GM11168 (cell line): ENCODE measurements at regions not wholly inside any gene's neighbourhood (a gene's known extent, or its start where the extent isn't known, plus 50 kb on each side); places are given as distances from the start of the nearest gene placed in this dataset.
"Not testable (repeated sequence)": the region's sequence is repeated elsewhere in the genome, so short reads cannot be mapped to it uniquely, and the experiment has no call there.

Experiments used
- in situ Hi-C: fragments of 300-500 bp; cut with MboI; formaldehyde crosslinking; loops from one replicate; pipeline ENCODE4 v1.12.0; 2022; ENCODE audit warnings: low sequenced_read_pairs; ENCODE audit not compliant: unreplicated experiment

GRCh38 chr5:162593881-162594280 lies 526.3 kb downstream of the GABRG2 start:
- in situ Hi-C loops: no loop called here

GRCh38 chr5:162603443-162604070 lies 536.0 kb downstream of the GABRG2 start:
- in situ Hi-C loops: no loop called here

GRCh38 chr5:162607879-162608278 lies 540.3 kb downstream of the GABRG2 start:
- in situ Hi-C loops: no loop called here

- in situ Hi-C loops: not testable (repeated sequence)
These were observed 554.2 kb downstream of the GABRG2 start for GRCh38 chr5:162621726-162622263.

- in situ Hi-C loops: no loop called here
These were observed 556.5 kb downstream of the GABRG2 start for GRCh38 chr5:162624110-162624509.

- in situ Hi-C loops: no loop called here
These were observed 569.9 kb downstream of the GABRG2 start for GRCh38 chr5:162637481-162637880.

GRCh38 chr5:162638849-162639248 lies 571.3 kb downstream of the GABRG2 start:
- in situ Hi-C loops: no loop called here

GRCh38 chr5:162641142-162641813 lies 573.7 kb downstream of the GABRG2 start:
- in situ Hi-C loops: no loop called here

- in situ Hi-C loops: no loop called here
These were observed 587.3 kb downstream of the GABRG2 start for GRCh38 chr5:162654661-162655405.

- in situ Hi-C loops: no loop called here
These were observed 589.5 kb downstream of the GABRG2 start for GRCh38 chr5:162657076-162657475.

GRCh38 chr5:162664846-162665245 lies 597.3 kb downstream of the GABRG2 start:
- in situ Hi-C loops: no loop called here

- in situ Hi-C loops: no loop called here
These were observed 601.4 kb downstream of the GABRG2 start for GRCh38 chr5:162668926-162669325.

GRCh38 chr5:162672061-162672460 lies 604.5 kb downstream of the GABRG2 start:
- in situ Hi-C loops: no loop called here

GRCh38 chr5:162683284-162683683 lies 615.7 kb downstream of the GABRG2 start:
- in situ Hi-C loops: no loop called here

GRCh38 chr5:162684145-162684544 lies 616.6 kb downstream of the GABRG2 start:
- in situ Hi-C loops: no loop called here

- in situ Hi-C loops: no loop called here
These were observed 617.7 kb downstream of the GABRG2 start for GRCh38 chr5:162685302-162685701.

- in situ Hi-C loops: not testable (repeated sequence)
These were observed 628.7 kb downstream of the GABRG2 start for GRCh38 chr5:162696272-162696671.

GRCh38 chr5:162699361-162699760 lies 631.8 kb downstream of the GABRG2 start:
- in situ Hi-C loops: no loop called here

- in situ Hi-C loops: no loop called here
These were observed 636.3 kb downstream of the GABRG2 start for GRCh38 chr5:162703914-162704313.

GRCh38 chr5:162711244-162711643 lies 643.7 kb downstream of the GABRG2 start:
- in situ Hi-C loops: no loop called here

- in situ Hi-C loops: no loop called here
These were observed 652.1 kb downstream of the GABRG2 start for GRCh38 chr5:162719720-162720119.
